WERI-Rb-1 (cell line): ENCODE measurements at regions not wholly inside any gene's neighbourhood (a gene's known extent, or its start where the extent isn't known, plus 50 kb on each side); places are given as distances from the start of the nearest gene placed in this dataset.

Experiments
- DNase-seq: peaks from one replicate; pipeline ENCODE4 v3.0.0-alpha.2; 2020
- H3K27ac ChIP-seq: fragments of 250-450 bp; sonication (Bioruptor Pico); 2 replicates; pipeline ENCODE4 v1.5.1; 2020; ENCODE audit warnings: mild to moderate bottlenecking, moderate library complexity
- H3K27me3 ChIP-seq: fragments of 250-450 bp; sonication (Bioruptor Pico); 2 replicates; pipeline ENCODE4 v1.5.1; 2021; ENCODE audit warnings: mild to moderate bottlenecking, low read depth, moderate library complexity; ENCODE audit not compliant: insufficient read depth, severe bottlenecking
- H3K36me3 ChIP-seq: fragments of 250-450 bp; sonication (Bioruptor Pico); 2 replicates; pipeline ENCODE4 v1.5.1; 2020; ENCODE audit warnings: mild to moderate bottlenecking, moderate library complexity
- H3K4me3 ChIP-seq: 2 replicates; pipeline ENCODE4 v1.5.1; 2011; ENCODE audit warnings: low read depth, mild to moderate bottlenecking, control low read depth, low read length
- H3K9me3 ChIP-seq: fragments of 250-450 bp; sonication (Bioruptor Pico); 2 replicates; pipeline ENCODE4 v1.5.1; 2021; ENCODE audit warnings: mild to moderate bottlenecking, moderate library complexity; ENCODE audit not compliant: severe bottlenecking
- TF ChIP-seq, protein P1 (sequence below): IDR thresholded peaks from 2 replicates; pipeline ENCODE4 v1.5.1; 2011; ENCODE audit warnings: low read depth, mild to moderate bottlenecking, control low read depth, inconsistent platforms, low read length

- TF ChIP-seq, protein P1, sequence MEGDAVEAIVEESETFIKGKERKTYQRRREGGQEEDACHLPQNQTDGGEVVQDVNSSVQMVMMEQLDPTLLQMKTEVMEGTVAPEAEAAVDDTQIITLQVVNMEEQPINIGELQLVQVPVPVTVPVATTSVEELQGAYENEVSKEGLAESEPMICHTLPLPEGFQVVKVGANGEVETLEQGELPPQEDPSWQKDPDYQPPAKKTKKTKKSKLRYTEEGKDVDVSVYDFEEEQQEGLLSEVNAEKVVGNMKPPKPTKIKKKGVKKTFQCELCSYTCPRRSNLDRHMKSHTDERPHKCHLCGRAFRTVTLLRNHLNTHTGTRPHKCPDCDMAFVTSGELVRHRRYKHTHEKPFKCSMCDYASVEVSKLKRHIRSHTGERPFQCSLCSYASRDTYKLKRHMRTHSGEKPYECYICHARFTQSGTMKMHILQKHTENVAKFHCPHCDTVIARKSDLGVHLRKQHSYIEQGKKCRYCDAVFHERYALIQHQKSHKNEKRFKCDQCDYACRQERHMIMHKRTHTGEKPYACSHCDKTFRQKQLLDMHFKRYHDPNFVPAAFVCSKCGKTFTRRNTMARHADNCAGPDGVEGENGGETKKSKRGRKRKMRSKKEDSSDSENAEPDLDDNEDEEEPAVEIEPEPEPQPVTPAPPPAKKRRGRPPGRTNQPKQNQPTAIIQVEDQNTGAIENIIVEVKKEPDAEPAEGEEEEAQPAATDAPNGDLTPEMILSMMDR = no peak
- DNase-seq = no peak
- Histone ChIP-seq H3K27me3 (no peaks in the 10 kb centered on the region), H3K4me3 (no peak overlapping the region), H3K27ac (no peak overlapping the region), H3K9me3 (no peaks in the 10 kb centered on the region), H3K36me3 (no peaks in the 10 kb centered on the region)
These were observed 72.6 kb upstream of the VWC2 start for GRCh38 chr7:49700841-49701240.

DNA sequence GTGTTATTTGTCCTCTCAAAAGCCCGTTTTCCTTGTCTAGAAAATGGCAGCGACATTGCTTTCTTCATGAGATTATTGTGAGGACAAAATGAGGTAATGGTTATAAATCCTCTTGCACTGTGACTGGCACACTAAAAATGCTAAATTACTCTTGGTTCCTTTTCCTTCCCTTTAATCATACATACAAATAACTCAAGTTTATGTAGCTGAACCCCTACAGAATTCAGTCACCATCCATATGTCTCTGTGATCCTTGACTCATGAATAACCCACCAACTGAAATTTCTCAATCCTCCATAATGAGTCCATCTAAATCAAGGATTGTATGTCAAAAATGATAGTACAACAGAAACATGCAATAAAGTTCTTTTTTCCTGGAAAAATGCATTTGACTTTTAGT lies 71.3 kb upstream of the VWC2 start:
- DNase-seq = no peak
- H3K27ac ChIP-seq = no peak overlapping the region
- H3K27me3 ChIP-seq = no peaks in the 10 kb centered on the region
- TF ChIP-seq, protein P1 = no peak
- H3K9me3 ChIP-seq = no peaks in the 10 kb centered on the region
- no peaks in the 10 kb centered on the region for H3K36me3 ChIP-seq
- no peak overlapping the region for H3K4me3 ChIP-seq

DNA sequence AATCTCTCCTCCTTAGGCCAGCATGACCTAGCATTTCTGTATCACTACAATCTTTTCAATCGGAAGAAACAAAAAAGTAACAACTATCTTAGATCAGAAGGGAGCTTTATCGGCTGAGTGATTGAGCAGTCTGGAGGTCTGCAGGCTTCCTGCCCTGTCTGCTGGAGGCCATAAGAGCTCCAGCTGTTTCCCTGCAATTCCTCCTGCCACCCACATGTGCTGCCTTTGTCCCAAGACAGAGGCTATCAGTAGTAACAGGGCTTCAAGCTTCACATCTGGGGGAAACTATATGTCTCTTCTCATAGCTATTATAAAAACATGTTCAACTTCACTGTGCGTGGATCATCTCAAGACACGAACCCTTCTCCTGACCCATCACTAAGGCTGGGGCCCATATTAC lies 70.1 kb upstream of the VWC2 start:
- DNase-seq = no peak
- H3K27me3 ChIP-seq = no peaks in the 10 kb centered on the region
- H3K36me3 ChIP-seq = no peaks in the 10 kb centered on the region
- H3K9me3 ChIP-seq = no peaks in the 10 kb centered on the region
- no peak overlapping the region for H3K4me3 ChIP-seq
- TF ChIP-seq, protein P1 = no peak
- no peak overlapping the region for H3K27ac ChIP-seq

- Histone ChIP-seq H3K27ac (no peak overlapping the region), H3K9me3 (no peaks in the 10 kb centered on the region), H3K36me3 (no peaks in the 10 kb centered on the region), H3K4me3 (no peak overlapping the region), H3K27me3 (no peaks in the 10 kb centered on the region)
- TF ChIP-seq, protein P1 = no peak
- DNase-seq = no peak
These were observed 69.6 kb upstream of the VWC2 start for GRCh38 chr7:49703881-49704280.

DNA sequence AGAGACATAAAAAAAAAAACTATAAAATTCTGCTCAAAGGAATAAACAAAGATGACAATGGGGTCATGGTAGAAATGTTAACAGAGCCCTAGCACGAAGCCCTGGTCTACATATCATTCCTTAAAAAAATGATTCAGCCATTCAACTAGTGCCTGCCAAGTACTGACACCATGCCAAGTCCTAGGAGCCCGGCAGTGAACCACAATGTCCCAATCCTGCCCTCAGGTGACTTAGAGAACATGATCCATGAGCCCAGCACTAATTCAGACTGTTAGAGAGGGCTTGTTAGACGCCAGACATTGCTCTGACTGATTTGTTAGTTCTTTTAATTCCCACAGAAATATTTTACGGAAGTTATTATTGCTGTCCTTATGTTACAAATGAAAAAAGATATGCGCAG lies 67.3 kb upstream of the VWC2 start:
- H3K27me3 ChIP-seq = no peaks in the 10 kb centered on the region
- H3K4me3 ChIP-seq = no peak overlapping the region
- H3K9me3 ChIP-seq = no peaks in the 10 kb centered on the region
- TF ChIP-seq, protein P1 = no peak
- H3K36me3 ChIP-seq = no peaks in the 10 kb centered on the region
- no peak overlapping the region for H3K27ac ChIP-seq
- no peak for DNase-seq

DNA sequence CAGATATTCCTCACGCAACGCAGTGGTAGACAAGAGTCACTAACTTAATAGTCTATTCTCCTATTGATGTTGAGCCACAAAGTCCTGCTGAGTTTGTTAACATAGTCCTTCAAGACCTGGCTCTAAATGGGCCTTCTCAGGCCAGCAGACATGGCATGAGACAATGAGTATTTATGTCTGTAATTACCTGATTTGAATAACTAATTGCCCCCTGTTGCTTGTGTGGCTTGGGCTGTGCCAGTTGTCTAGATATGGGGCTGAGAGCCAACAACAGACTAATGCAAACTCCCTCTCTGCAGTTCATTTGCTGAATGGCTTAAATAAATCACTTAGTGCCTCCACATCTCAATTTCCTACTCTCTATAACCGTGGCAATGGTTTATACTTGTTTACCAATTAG lies 65.5 kb upstream of the VWC2 start:
- Histone ChIP-seq H3K9me3 (no peaks in the 10 kb centered on the region), H3K36me3 (no peaks in the 10 kb centered on the region), H3K27ac (no peak overlapping the region), H3K4me3 (no peak overlapping the region), H3K27me3 (no peaks in the 10 kb centered on the region)
- TF ChIP-seq, protein P1 = no peak
- DNase-seq = no peak
